GM06990 (cell line): ENCODE measurements at regions not wholly inside any gene's neighbourhood (a gene's known extent, or its start where the extent isn't known, plus 50 kb on each side); places are given as distances from the start of the nearest gene placed in this dataset.

Source experiments
- DNase-seq: peaks from one replicate; pipeline ENCODE4 v3.0.0-alpha.2; 2011; ENCODE audit not compliant: insufficient read length; ENCODE audit errors: extremely low read depth
- H3K27me3 ChIP-seq: replicated peaks from 2 replicates; pipeline ENCODE4 v1.6.0; 2011; ENCODE audit warnings: low read length; ENCODE audit not compliant: control insufficient read depth, insufficient read depth
- H3K36me3 ChIP-seq: 2 replicates; pipeline ENCODE4 v1.5.1; 2011; ENCODE audit warnings: low read length; ENCODE audit not compliant: control insufficient read depth, insufficient read depth
- H3K4me3 ChIP-seq: replicated peaks from 2 replicates; pipeline ENCODE4 v1.5.1; 2011; ENCODE audit warnings: low read depth, mild to moderate bottlenecking, control low read depth, low read length
- CTCF ChIP-seq: IDR thresholded peaks from 2 replicates; pipeline ENCODE4 v1.5.1; 2011; ENCODE audit warnings: low read length, control low read depth, mild to moderate bottlenecking, inconsistent platforms; ENCODE audit not compliant: insufficient read depth, poor library complexity, severe bottlenecking

DNA sequence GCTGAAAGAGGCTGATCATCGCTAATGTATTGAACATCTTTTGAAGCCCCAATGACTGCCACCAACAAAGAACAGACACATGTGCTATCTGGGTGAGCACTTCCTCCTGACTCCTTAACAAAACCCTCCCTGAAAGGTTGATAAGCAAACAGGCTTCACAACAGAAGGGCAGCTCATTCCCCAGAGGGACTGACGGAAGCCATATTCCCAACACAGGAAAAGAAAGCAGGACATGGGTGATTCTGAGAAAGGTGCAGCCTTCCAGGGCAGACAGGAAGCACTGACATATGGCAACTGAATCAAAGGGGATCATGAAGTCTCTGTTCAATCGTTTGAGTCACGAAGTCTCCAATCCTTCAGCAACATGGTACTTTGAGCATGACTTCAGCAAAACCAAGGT lies 929.0 kb downstream of the MCTP2 start:
- Histone ChIP-seq H3K27me3 (no peaks in the 10 kb centered on the region), H3K36me3 (no peaks in the 10 kb centered on the region), H3K4me3 (no peak overlapping the region)
- no peak for DNase-seq
- no peak for TF ChIP-seq CTCF

DNA sequence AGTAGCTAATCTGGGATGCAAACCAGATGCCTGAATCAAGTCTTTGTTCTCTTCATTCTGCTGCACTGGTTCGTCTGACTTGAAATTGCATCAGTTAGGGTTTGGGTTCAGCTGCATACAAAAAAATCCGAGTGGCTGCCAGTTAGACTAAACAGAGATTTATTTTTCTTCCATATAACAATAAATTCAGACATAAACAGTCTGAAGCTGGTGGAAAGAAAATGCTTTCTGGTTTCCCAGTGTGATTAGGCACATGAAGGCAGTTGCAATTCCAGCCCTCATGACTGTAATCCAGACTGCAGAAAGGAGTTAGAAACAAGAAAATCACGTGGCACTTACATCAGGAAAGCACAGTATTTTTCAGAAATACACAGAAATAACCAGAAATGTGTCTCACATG lies 930.7 kb downstream of the MCTP2 start:
- no peak overlapping the region for H3K4me3 ChIP-seq
- no peaks in the 10 kb centered on the region for H3K27me3 ChIP-seq
- no peak for DNase-seq
- no peak for TF ChIP-seq CTCF
- H3K36me3 ChIP-seq, result no peaks in the 10 kb centered on the region

DNA sequence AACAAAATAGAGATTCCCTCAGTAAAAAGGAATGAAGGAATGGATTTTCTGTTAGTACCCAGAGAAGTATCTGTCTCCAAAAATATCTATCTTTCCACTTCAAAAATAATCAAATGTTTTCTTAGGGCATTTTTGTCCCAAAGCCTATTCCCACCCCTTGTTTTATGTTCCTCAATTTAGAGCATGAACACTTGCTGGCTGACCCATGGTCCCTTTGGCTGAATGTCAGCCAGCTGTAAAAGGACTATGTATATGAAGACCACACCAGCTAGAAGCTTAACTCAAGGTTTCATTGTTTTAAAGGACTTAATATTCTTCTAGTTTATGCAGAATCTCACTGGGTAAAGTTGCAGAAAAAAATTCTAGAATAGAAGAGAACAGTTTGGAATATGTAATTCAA lies 931.2 kb downstream of the MCTP2 start:
- H3K36me3 ChIP-seq, result no peaks in the 10 kb centered on the region
- no peak for DNase-seq
- no peaks in the 10 kb centered on the region for H3K27me3 ChIP-seq
- H3K4me3 ChIP-seq, result no peak overlapping the region
- no peak for TF ChIP-seq CTCF

DNA sequence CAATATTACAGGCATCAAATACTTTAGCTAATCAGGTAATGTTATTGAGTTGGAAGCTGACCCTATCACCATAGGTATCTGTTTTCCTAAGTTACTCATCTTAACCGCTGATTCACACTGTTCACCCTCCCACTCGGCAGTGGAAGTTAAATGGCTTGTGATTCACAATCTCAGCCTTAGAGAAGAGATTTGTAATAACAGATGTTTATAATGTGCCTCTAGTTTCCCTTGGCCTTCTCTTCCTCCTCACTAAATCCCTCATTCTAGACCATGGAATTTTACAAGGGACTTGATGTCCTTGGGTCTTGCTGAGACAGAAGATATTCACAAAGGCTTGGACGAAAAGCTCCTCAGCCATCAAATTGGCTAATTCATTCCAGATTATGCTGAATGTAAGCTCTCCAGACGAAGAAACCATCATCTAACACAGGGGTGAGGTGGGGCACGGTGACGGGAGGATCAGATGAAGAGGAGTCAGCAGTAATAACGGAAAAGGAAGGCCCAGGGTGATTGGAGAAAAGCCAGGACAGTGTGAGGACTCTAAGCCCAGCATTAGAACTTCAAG lies 931.7 kb downstream of the MCTP2 start:
- Histone ChIP-seq H3K36me3 (no peaks in the 10 kb centered on the region), H3K4me3 (no peak overlapping the region), H3K27me3 (no peaks in the 10 kb centered on the region)
- no peak for DNase-seq
- no peak for TF ChIP-seq CTCF

- no peak for DNase-seq
Observed at GRCh38 chr15:95168152-95168551, 936.8 kb downstream of the MCTP2 start.

More at GRCh38 chr15:95168152-95168551, 936.8 kb downstream of the MCTP2 start:
- no peaks in the 10 kb centered on the region for H3K27me3 ChIP-seq
- no peak for TF ChIP-seq CTCF
- no peaks in the 10 kb centered on the region for H3K36me3 ChIP-seq
- no peak overlapping the region for H3K4me3 ChIP-seq
